Tongue (tissue), 1 donor: ENCODE measurements at regions not wholly inside any gene's neighbourhood (a gene's known extent, or its start where the extent isn't known, plus 50 kb on each side); places are given as distances from the start of the nearest gene placed in this dataset.
A peak's percentile ranks its signal among the peaks of the same experiment; 100 is the strongest.

ENCODE experiments used
- DNase-seq: peaks from one replicate; pipeline ENCODE4 v3.0.0-alpha.2; 2015

GRCh38 chr3:944786-945185 lies 148.0 kb upstream of the CNTN6 start:
- DNase-seq, result no peak

GRCh38 chr3:945738-946137 lies 147.1 kb upstream of the CNTN6 start:
- no peak for DNase-seq

GRCh38 chr3:952906-953305 lies 139.9 kb upstream of the CNTN6 start:
- DNase-seq, result no peak

- DNase-seq, result no peak
Observed at GRCh38 chr3:963255-963654, 129.6 kb upstream of the CNTN6 start.

GRCh38 chr3:963755-964154 lies 129.1 kb upstream of the CNTN6 start:
- no peak for DNase-seq

GRCh38 chr3:965826-966225 lies 127.0 kb upstream of the CNTN6 start:
- DNase-seq, result no peak

- DNase-seq, result no peak
Observed at GRCh38 chr3:966341-966740, 126.5 kb upstream of the CNTN6 start.

GRCh38 chr3:973340-973739 lies 119.5 kb upstream of the CNTN6 start:
- DNase-seq, result no peak

- DNase-seq, result peak; percentile 49
Observed at GRCh38 chr3:976006-976405, 116.8 kb upstream of the CNTN6 start.

- DNase-seq, result no peak
Observed at GRCh38 chr3:981156-981555, 111.7 kb upstream of the CNTN6 start.

- no peak for DNase-seq
Observed at GRCh38 chr3:988785-989184, 104.0 kb upstream of the CNTN6 start.

GRCh38 chr3:992871-993270 lies 100.0 kb upstream of the CNTN6 start:
- DNase-seq, result no peak

GRCh38 chr3:1002010-1002409 lies 90.8 kb upstream of the CNTN6 start:
- DNase-seq, result no peak

GRCh38 chr3:1007866-1008265 lies 85.0 kb upstream of the CNTN6 start:
- DNase-seq, result peak; percentile 62

GRCh38 chr3:1010228-1010627 lies 82.6 kb upstream of the CNTN6 start:
- DNase-seq, result no peak

- DNase-seq, result no peak
Observed at GRCh38 chr3:1015826-1016225, 77.0 kb upstream of the CNTN6 start.

GRCh38 chr3:1017870-1018269 lies 75.0 kb upstream of the CNTN6 start:
- peak; percentile 6 for DNase-seq

- no peak for DNase-seq
Observed at GRCh38 chr3:1019157-1019556, 73.7 kb upstream of the CNTN6 start.

GRCh38 chr3:1026395-1026794 lies 66.4 kb upstream of the CNTN6 start:
- no peak for DNase-seq

- DNase-seq, result no peak
Observed at GRCh38 chr3:1036207-1036826, 56.5 kb upstream of the CNTN6 start.

GRCh38 chr3:1037631-1038030 lies 55.2 kb upstream of the CNTN6 start:
- DNase-seq, result no peak
